ENCODE measurements at regions not wholly inside any gene's neighbourhood (a gene's known extent, or its start where the extent isn't known, plus 50 kb on each side); places are given as distances from the start of the nearest gene placed in this dataset.

DNA sequence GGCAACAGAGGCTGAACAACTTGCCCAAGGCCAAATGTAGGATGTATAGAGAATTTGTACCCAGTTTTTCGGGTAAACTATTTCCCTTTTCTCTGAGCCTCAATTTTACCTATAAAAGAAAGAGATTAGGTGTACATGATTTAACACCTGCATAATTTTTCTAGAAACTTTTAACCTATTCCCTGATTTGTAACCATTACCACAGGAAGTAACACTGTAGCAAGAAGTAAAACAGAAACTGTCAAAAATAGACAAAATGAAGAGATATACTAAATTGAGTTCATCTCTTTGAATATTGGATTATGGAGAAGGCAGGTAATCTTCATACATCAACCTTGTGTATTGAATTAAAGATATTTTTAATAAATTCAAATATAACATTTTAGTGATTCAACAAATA, 136.2 kb downstream of the ZC3H11B start:
- no peaks in the 10 kb centered on the region for H3K23me2 ChIP-seq (ENCODE audit: low read depth, low read length)
- no peak overlapping the region for H2BK120ac ChIP-seq (replicated peaks; ENCODE audit: low read depth, low read length)
- no peaks in the 10 kb centered on the region for H3K79me2 ChIP-seq (ENCODE audit: control insufficient read depth in 1 of 2, insufficient read depth in 2 of 2, low read length in 2 of 2)
- no peak overlapping the region for H4K5ac ChIP-seq (ENCODE audit: insufficient read length, low read depth, low read length)
- POLR2A ChIA-PET (ENCODE audit: partially characterized antibody): no interaction called here
- no peak overlapping the region for H2AK5ac ChIP-seq (ENCODE audit: low read depth, low read length)
- TF ChIP-seq TEAD4 (IDR thresholded peaks at IDR 0.05; ENCODE audit: low read depth, low read length) (no peak), KDM4A (IDR thresholded peaks at IDR 0.05; ENCODE audit: low read depth, low read length, severe bottlenecking) (no peak), HDAC2 (IDR thresholded peaks at IDR 0.05; ENCODE audit: borderline replicate concordance in 1 of 2, low read depth in 2 of 2, low read length in 2 of 2) (no peak), YY1 (IDR thresholded peaks at IDR 0.05; ENCODE audit: low read depth, low read length) (no peak), SP1 (IDR thresholded peaks at IDR 0.05; ENCODE audit: low read depth, low read length) (no peak), RXRA (IDR thresholded peaks at IDR 0.05; ENCODE audit: insufficient read depth, low read depth, low read length) (no peak), GABPA (IDR thresholded peaks at IDR 0.05; ENCODE audit: borderline replicate concordance, insufficient read depth, low read length) (no peak)
- no peak overlapping the region for H4K8ac ChIP-seq (ENCODE audit: extremely low read depth, insufficient read depth, low read length)
- H3K23ac ChIP-seq (ENCODE audit: insufficient read length): no peak overlapping the region
- H4K91ac ChIP-seq (replicated peaks; ENCODE audit: insufficient read length, low read length): no peak overlapping the region
- no peak overlapping the region for H2BK5ac ChIP-seq (ENCODE audit: low read depth, low read length)
- no peak overlapping the region for H3K56ac ChIP-seq (replicated peaks; ENCODE audit: insufficient read length, low read depth, low read length)
- no peak for FAIRE-seq
- H3K79me1 ChIP-seq (ENCODE audit: low read depth, low read length): no peaks in the 10 kb centered on the region
- H3K18ac ChIP-seq (ENCODE audit: extremely low read depth, low read length): no peak overlapping the region
- no peak overlapping the region for H2BK12ac ChIP-seq (ENCODE audit: low read depth, low read length)
- H2BK20ac ChIP-seq (ENCODE audit: low read length): no peak overlapping the region
- WGBS, 2 experiments (ENCODE audit: extremely low coverage in 1 of 2, insufficient coverage in 1 of 2, insufficient read length in 1 of 2, insufficient replicate concordance in 2 of 2, low coverage in 1 of 2, low lambda C conversion rate in 2 of 2, missing lambda C conversion rate in 1 of 2): 75% methylated on average over 1 of the region's 1 CpG; no CpG with 5 or more reads in 1 of the 2 experiments
- H3K14ac ChIP-seq (ENCODE audit: insufficient read length): no peak overlapping the region
- no peak overlapping the region for H2AFZ ChIP-seq (ENCODE audit: low read length)
- no peak for DNase-seq (ENCODE audit: low read depth in 1 of 2, low spot score in 2 of 2)
- H3K4me2 ChIP-seq (ENCODE audit: insufficient read depth in 1 of 2, low read depth in 2 of 2, low read length in 2 of 2): no peak overlapping the region
- H3K9me3 ChIP-seq (ENCODE audit: insufficient read depth in 2 of 2, low read depth in 1 of 2, low read length in 1 of 2): no peaks in the 10 kb centered on the region
- no peak overlapping the region for H3K4ac ChIP-seq (replicated peaks; ENCODE audit: insufficient read length, low read depth, low read length)
- no peaks in the 10 kb centered on the region for H4K20me1 ChIP-seq (replicated peaks in 1 of 2; ENCODE audit: control insufficient read depth in 1 of 2, insufficient read depth in 2 of 2, low read length in 2 of 2)
- no peaks in the 10 kb centered on the region for H3K4me1 ChIP-seq (replicated peaks in 1 of 4; ENCODE audit: control insufficient read depth in 3 of 4, insufficient read depth in 4 of 4, low read length in 3 of 4)
- no peaks in the 10 kb centered on the region for H3K36me3 ChIP-seq (ENCODE audit: control insufficient read depth in 2 of 4, insufficient read depth in 4 of 4, low read length in 3 of 4)
- H3K27ac ChIP-seq (ENCODE audit: low read depth, low read length): no peak overlapping the region
- CTCF ChIA-PET (ENCODE audit: partially characterized antibody): no interaction called here
- H2BK15ac ChIP-seq (ENCODE audit: low read length): no peak overlapping the region
- no peak overlapping the region for H3K9ac ChIP-seq (replicated peaks in 1 of 4; ENCODE audit: extremely low read depth in 1 of 4, low read depth in 3 of 4, low read length in 3 of 4)
- H3K4me3 ChIP-seq (ENCODE audit: extremely low read depth in 1 of 4, insufficient read depth in 2 of 4, low read depth in 3 of 4, low read length in 4 of 4): no peak overlapping the region
- no peaks in the 10 kb centered on the region for H3K27me3 ChIP-seq (replicated peaks in 1 of 4; ENCODE audit: control insufficient read depth in 3 of 4, extremely low read depth in 1 of 4, insufficient read depth in 3 of 4, low read length in 3 of 4)
